Left colon (tissue), 2 donors: ENCODE measurements at regions not wholly inside any gene's neighbourhood (a gene's known extent, or its start where the extent isn't known, plus 50 kb on each side); places are given as distances from the start of the nearest gene placed in this dataset.
"Not testable (repeated sequence)": the region's sequence is repeated elsewhere in the genome, so short reads cannot be mapped to it uniquely, and the experiment has no call there.

Source experiments
- ATAC-seq: fragments of 200-7000 bp; cut with Tn5 transposase; one replicate; pipeline ENCODE4 v1.9.1; 2020; ENCODE audit warnings: mild to moderate bottlenecking, moderate library complexity
- DNase-seq, 2 donors: peaks; one replicate each; pipeline ENCODE4 v3.0.0-alpha.2; 2020
- intact Hi-C, 2 donors: fragments of 100-400 bp; cut with DNase I in 1 of 2; cut with micrococcal nuclease in 1 of 2; formaldehyde crosslinking; loops; one replicate each; pipeline versions ENCODE4 v1.11.2 to v1.14.0; 2022; cut with DNase I, micrococcal nuclease
- donor health status: DM: no; HTN: no; CAD: no.
- donor health status: DM: yes; HTN: yes; CAD: no.

DNA sequence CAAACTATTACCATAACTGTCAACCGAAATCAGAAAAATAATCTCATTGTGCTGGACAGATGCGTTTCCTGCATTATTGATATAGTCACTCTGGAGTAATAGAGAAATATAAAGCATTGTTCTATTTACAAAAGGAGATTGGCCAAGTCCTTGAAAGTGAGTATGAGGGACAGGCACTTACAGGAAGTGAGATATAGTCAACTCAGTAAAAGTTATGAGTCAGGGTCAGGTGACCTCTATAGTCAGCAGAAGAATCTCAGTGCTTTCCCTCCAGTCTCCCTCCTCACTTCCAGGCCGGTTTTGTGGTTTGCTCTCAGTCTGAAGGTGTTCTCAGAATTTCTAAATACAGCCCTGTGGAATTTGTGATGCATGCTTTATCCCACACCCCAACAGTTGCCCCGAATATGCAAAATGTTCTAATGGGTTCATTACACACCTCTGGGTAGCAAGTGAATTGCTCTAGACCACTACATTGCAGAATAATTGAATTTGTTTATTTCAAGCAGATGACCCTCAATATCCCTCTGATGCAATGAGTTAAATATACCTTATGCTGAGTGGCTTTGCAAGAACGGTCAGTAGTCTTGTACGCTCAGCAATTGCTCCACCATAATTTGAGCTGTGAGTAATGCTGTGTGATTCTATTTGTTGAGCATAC lies 787.7 kb downstream of the MCTP2 start:
- peak; percentile 34 for ATAC-seq
- intact Hi-C loops, result no loop called here
- no peak for DNase-seq

GRCh38 chr15:95019907-95020306 lies 788.5 kb downstream of the MCTP2 start:
- ATAC-seq, result no peak
- intact Hi-C loops, result no loop called here

GRCh38 chr15:95021816-95022215 lies 790.5 kb downstream of the MCTP2 start:
- no peak for DNase-seq
- intact Hi-C loops, result no loop called here
- ATAC-seq, result no peak

More at GRCh38 chr15:95019907-95020306, 788.5 kb downstream of the MCTP2 start:
- DNase-seq, result no peak

DNA sequence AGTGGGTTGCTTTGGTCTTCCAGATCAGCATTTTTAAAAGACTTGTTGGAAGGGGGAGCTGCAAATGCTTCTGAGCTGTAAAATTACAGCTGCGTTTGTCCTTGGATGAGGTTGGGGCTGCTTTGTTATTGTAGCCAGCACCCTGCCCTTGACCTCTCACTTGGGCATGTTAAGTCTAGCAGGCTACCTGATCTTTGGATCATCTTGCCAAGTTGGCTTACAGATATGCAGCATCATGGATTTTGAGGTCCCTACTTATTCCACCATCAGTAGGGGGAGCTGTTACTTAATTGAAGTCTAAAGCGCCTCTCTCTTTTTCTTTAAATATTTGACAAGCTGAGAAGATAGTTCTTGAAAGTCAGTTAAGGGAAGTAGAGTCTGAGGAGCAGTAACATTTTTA lies 793.0 kb downstream of the MCTP2 start:
- intact Hi-C loops, result no loop called here
- no peak for ATAC-seq
- no peak for DNase-seq

DNA sequence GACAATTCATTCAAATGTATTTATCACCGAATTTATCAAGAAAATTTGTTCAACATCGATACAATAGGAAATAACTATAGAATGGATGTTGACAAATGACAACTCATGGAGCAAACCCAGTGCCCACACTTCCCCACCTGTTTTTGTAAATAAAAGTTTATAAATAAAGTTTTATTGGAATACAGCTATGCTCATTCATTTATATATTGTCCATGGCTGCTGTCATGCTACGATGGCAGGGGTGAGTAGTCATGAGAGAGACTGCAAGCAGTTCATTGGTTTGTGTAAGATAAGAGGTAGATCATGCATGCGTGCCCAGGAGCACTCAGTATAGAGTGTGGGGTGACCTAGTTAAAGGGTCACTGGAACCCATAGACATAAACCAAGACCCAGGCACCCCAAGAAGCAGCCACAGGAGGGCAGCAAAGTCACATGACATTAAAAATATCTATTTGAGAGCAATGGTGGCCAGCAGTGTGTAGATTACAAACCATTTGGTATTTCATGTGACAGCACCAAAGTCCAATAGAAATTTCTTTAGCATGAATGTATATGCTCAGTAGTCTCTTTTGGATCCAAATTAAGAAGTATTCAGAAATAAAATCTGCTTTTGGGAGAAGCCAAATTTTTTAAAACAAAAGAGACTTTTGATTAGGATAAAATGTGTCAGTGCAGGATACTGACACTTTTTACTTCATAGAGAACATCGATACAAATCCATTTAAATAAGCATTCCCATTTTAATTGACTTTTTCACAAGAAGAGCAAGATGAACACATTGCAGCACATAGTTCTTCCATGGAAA lies 794.8 kb downstream of the MCTP2 start:
- ATAC-seq (no peak), DNase-seq (peak in 1 of 2 donors; percentile 11)
- intact Hi-C loops, result no loop called here

- DNase-seq, result no peak
- ATAC-seq, result no peak
- intact Hi-C loops, result no loop called here
Measured at GRCh38 chr15:95027981-95028380, 796.6 kb downstream of the MCTP2 start.

GRCh38 chr15:95032156-95032555 lies 800.8 kb downstream of the MCTP2 start:
- ATAC-seq (no peak), DNase-seq (no peak)
- intact Hi-C loops, result no loop called here

DNA sequence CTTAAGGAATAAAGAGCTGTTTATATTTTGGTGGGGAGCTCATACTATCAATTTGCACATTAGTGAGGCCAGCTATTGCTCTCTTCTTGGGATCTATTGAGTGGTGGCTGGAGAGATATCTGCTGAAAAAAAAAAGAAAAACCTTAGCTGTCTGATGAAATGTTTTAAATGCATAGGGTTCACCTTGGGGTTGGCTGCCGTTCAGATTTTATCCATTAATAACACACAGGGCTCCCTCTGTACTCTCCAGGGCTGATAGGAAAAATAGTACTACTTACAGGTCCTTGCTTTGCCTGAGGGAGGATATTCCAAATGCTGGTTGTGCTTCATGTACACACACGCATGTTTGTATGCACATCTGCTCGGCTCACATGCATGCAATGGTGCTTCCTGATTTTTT lies 803.7 kb downstream of the MCTP2 start:
- no peak for DNase-seq
- intact Hi-C loops, result no loop called here
- no peak for ATAC-seq

DNA sequence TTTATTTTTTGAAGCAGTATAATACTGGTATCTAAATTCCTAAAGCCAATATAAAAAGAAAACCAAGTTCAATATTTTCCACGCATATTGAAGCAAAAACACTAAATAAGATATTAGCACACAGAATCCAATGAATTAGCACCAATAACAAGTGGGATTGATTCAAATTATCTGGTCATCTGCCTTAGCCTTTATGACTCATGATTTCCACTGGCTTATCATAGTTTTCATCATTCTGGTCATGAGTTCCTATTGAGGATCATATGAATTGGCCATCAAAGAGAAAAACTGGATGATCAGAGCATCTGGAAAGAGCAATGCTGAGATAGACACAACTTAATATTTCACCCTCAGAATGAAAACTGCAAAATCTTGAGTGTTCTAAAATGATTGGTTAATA lies 809.9 kb downstream of the MCTP2 start:
- intact Hi-C loops, result no loop called here
- DNase-seq (no peak), ATAC-seq (no peak)

DNA sequence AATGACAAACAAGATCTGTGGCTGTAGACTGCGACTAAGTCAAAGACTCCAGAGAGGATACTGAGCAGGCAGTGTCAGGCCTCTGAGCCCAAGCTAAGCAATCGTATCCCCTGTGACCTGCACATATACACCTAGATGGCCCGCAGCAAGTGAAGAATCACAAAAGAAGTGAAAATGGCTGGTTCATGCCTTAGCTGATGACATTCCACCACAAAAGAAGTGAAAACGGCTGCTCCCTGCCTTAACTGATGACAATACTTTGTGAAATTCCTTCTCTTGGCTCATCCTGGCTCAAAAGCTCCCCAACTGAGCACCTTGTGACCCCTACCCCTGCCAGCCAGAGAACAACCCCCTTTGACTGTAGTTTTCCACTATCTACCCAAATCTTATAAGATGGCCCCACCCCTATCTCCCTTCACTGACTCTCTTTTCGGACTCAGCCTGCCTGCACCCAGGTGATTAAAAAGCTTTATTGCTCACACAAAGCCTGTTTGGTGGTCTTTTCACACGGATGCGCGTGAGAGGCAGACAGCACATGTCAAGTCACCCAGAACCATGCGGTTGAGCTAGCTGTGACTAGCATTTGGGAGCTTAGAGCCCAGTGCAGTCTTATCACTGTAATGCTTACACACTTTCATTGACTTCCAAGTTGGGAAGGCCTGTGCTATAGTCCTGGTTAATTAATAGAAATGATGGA lies 812.0 kb downstream of the MCTP2 start:
- intact Hi-C loops, ATAC-seq, DNase-seq: not testable (repeated sequence)

DNA sequence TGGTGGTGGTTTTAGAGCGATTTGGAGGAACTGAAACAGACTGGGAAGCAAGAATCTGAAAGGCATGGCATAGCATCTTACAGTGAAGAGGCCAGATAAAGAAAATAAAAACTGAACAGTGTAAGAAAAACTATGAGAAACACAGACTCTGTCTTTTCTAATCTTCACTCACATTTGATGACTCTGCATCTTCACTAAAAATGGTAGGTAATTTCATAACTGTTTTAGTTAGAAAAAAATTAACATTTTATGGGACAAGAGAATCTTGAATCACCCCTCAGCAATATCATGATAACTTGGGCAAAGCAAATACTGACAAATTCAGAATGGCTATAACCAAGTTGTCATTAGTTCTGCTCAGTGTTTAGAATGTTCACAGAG lies 812.6 kb downstream of the MCTP2 start:
- ATAC-seq (no peak), DNase-seq (no peak)
- intact Hi-C loops, result no loop called here

DNA sequence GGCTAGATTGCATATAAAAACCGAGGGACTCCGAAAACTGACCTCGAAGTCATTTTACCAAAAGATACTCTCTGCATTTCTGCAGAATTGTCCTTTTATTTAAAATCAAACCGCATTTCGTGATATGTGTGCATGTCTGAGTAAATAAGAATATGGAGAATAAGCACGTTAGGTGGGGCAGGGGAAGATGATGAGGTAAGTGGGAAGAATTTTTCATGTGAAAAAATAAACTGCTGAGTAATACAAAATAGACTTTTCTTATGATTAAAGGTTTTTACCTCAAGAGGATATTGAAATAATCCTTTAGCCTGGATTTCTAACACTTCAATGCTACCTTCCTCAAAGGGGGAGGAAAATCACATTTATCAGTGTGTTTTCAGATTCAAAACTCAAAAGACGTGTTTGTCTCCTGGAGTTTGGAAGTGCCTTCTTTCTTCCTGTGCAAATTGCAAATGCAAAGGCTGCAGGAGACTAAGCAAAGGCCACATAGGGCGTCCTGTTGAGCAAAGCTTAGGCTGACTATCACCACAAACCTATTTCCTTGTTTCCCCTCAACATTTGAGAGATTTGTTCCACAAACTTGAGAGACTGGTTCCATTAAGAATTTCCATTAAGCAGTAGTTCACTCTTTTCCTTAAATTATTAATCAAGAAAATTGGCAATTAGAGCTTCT lies 813.5 kb downstream of the MCTP2 start:
- intact Hi-C loops, result no loop called here
- DNase-seq, result no peak
- ATAC-seq, result no peak

DNA sequence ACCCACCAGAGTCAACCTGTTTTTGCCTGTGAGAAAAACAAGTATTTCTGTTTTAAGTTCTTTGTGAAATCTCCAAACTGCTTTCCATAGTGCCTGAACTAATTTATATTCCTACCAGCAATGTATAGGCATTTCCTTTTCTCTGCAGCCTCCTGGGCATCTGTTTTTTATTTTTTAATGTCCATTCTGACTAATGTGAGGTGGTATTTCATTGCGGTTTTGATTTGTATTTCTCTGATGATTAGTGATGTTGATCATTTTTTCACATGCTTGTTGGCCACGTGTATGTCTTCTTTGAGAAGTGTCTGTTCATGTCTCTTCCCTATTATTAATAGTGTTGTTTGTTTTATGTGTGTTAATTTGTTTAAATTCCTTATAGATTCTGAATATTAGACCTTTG lies 820.5 kb downstream of the MCTP2 start:
- ATAC-seq (no peak), DNase-seq (no peak)
- intact Hi-C loops, result no loop called here

- intact Hi-C loops, result no loop called here
- no peak for ATAC-seq
- no peak for DNase-seq
Measured at GRCh38 chr15:95059346-95059905, 828.1 kb downstream of the MCTP2 start.

GRCh38 chr15:95068701-95069521 lies 837.5 kb downstream of the MCTP2 start:
- intact Hi-C loops, result no loop called here
- DNase-seq, result no peak
- ATAC-seq, result no peak

DNA sequence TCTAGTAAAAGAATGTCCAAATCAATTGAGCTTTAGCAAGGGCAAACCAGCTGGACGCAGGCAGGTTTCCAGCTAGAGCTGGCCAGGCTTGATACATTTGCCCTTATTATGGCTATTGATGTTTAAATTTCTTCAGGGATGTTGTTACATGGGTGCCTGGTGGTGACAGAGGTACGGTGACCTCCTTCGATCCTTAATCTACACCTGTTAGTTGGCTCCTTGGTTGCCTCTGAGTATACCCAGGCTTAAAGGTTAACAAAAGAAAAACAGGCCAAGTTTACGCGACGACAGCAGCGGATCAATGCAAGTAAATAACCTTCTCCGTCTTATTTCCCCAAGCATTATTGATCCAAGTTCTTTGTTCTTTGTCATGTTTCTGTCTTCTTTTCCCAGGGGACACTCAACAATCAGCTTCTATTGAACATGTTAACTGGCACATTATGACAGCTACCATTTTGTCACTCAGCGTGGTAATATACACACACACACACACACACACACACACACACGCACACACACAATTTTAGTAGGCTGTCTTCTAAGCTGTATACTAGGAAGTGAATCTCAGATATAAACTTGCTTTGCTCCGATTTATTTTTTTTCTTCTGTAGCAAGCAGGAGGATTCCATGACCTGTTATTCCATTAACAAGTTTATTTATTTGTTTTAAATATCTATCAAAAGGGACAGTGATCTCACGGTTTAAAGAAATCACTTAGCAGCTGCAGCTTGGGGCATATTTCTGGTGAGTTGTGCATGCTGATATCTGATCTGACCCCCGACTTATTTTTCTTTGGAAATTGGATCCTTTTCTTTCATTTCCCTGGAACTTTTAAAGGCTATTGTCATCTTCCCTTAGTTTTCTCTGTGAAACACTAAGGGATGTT lies 844.7 kb downstream of the MCTP2 start:
- intact Hi-C loops, result no loop called here
- ATAC-seq, result no peak
- no peak for DNase-seq

GRCh38 chr15:95076678-95076990 lies 845.3 kb downstream of the MCTP2 start:
- intact Hi-C loops, result no loop called here
- DNase-seq (no peak), ATAC-seq (no peak)

GRCh38 chr15:95078003-95078402 lies 846.6 kb downstream of the MCTP2 start:
- ATAC-seq, result no peak
- intact Hi-C loops, result no loop called here
- DNase-seq, result no peak
